Omental fat pad (tissue), 3 donors: ENCODE measurements at regions not wholly inside any gene's neighbourhood (a gene's known extent, or its start where the extent isn't known, plus 50 kb on each side); places are given as distances from the start of the nearest gene placed in this dataset.

Source experiments
- ATAC-seq: fragments of 150-250 bp; one replicate; pipeline ENCODE4 v1.9.1; 2016; ENCODE audit warnings: mild to moderate bottlenecking, moderate library complexity; ENCODE audit not compliant: low FRiP score
- DNase-seq: peaks from one replicate; pipeline ENCODE4 v3.0.0-alpha.2; 2019; ENCODE audit warnings: low spot score
- CTCF ChIP-seq, 3 donors: fragments of 450-650 bp; IDR thresholded peaks; one replicate each; pipeline ENCODE4 v1.5.1; 2016 to 2017; ENCODE audit warnings: antibody characterized with exemption in 3 of 3, mild to moderate bottlenecking in 3 of 3, moderate library complexity in 2 of 3

- TF ChIP-seq CTCF (IDR thresholded peaks at IDR 0.05), result no peak
- ATAC-seq (no peak), DNase-seq (no peak)
These were observed 473.6 kb downstream of the AGTPBP1 start for GRCh38 chr9:85268131-85268530.

- no peak for ATAC-seq
- DNase-seq, result no peak
- no peak for TF ChIP-seq CTCF (IDR thresholded peaks at IDR 0.05)
These were observed 477.1 kb downstream of the AGTPBP1 start for GRCh38 chr9:85264695-85265094.

GRCh38 chr9:85263288-85263687 is 478.5 kb downstream of the AGTPBP1 start:
- TF ChIP-seq CTCF (IDR thresholded peaks at IDR 0.05), result no peak
- no peak for DNase-seq
- no peak for ATAC-seq

- ATAC-seq (no peak), DNase-seq (no peak)
- TF ChIP-seq CTCF (IDR thresholded peaks at IDR 0.05), result no peak
These were observed 479.4 kb downstream of the AGTPBP1 start for GRCh38 chr9:85262333-85262732.

GRCh38 chr9:85260275-85260845 is 481.4 kb downstream of the AGTPBP1 start:
- no peak for DNase-seq
- no peak for ATAC-seq

GRCh38 chr9:85258823-85259370 is 482.9 kb downstream of the AGTPBP1 start:
- no peak for DNase-seq
- no peak for TF ChIP-seq CTCF (IDR thresholded peaks at IDR 0.05)

More at GRCh38 chr9:85260275-85260845, 481.4 kb downstream of the AGTPBP1 start:
- TF ChIP-seq CTCF (IDR thresholded peaks at IDR 0.05), result no peak

GRCh38 chr9:85258236-85258635 is 483.5 kb downstream of the AGTPBP1 start:
- no peak for TF ChIP-seq CTCF (IDR thresholded peaks at IDR 0.05)
- no peak for ATAC-seq
- no peak for DNase-seq

More at GRCh38 chr9:85258823-85259370, 482.9 kb downstream of the AGTPBP1 start:
- no peak for ATAC-seq
